ENCODE measurements at regions not wholly inside any gene's neighbourhood (a gene's known extent, or its start where the extent isn't known, plus 50 kb on each side); places are given as distances from the start of the nearest gene placed in this dataset.

GRCh38 chr10:59960751-59961150 lies 54.4 kb upstream of the CCDC6 start:
- no peaks in the 10 kb centered on the region for H3K36me3 ChIP-seq (replicated peaks in 1 of 2; ENCODE audit: control insufficient read depth in 1 of 2, insufficient read depth in 2 of 2, low read length in 1 of 2)
- no peak overlapping the region for H3K4me2 ChIP-seq
- H3K4me3 ChIP-seq (ENCODE audit: low read depth in 2 of 2, low read length in 1 of 2) = no peak overlapping the region
- CTCF ChIA-PET = no interaction called here
- H3F3A ChIP-seq (replicated peaks; ENCODE audit: insufficient read depth) = no peaks in the 10 kb centered on the region
- no peaks in the 10 kb centered on the region for H3K4me1 ChIP-seq (ENCODE audit: control insufficient read depth in 1 of 2, insufficient read depth in 2 of 2, low read depth in 1 of 2, low read length in 1 of 2)
- H3K27ac ChIP-seq (ENCODE audit: low read depth in 2 of 2, low read length in 1 of 2) = no peak overlapping the region
- no peaks in the 10 kb centered on the region for H4K20me1 ChIP-seq (ENCODE audit: insufficient read depth)
- H2AFZ ChIP-seq (ENCODE audit: low read depth) = no peak overlapping the region
- H3K27me3 ChIP-seq (ENCODE audit: insufficient read depth) = no peaks in the 10 kb centered on the region
- no peaks in the 10 kb centered on the region for H3K79me2 ChIP-seq (ENCODE audit: insufficient read depth)
- no peak for DNase-seq
- H3K9ac ChIP-seq = no peak overlapping the region
- TF ChIP-seq TCF12 (IDR thresholded peaks at IDR 0.05) (peak; percentile 42; the same call in 1 of the 2 replicates), USF1 (IDR thresholded peaks at IDR 0.05; ENCODE audit: borderline replicate concordance, low read depth) (no peak), MXI1 (IDR thresholded peaks at IDR 0.05; ENCODE audit: low read depth, low read length) (no peak), USF2 (IDR thresholded peaks at IDR 0.05; ENCODE audit: borderline replicate concordance, low read depth, low read length) (no peak)
- H3K9me2 ChIP-seq = no peaks in the 10 kb centered on the region
- H3K9me3 ChIP-seq = no peaks in the 10 kb centered on the region
- POLR2A ChIA-PET = no interaction called here

GRCh38 chr10:59959504-59960018 lies 53.2 kb upstream of the CCDC6 start:
- no peak for DNase-seq
- no peak overlapping the region for H3K27ac ChIP-seq (ENCODE audit: low read depth in 2 of 2, low read length in 1 of 2)
- no peaks in the 10 kb centered on the region for H3K9me3 ChIP-seq
- no peak overlapping the region for H3K9ac ChIP-seq
- H4K20me1 ChIP-seq (ENCODE audit: insufficient read depth) = no peaks in the 10 kb centered on the region
- no peaks in the 10 kb centered on the region for H3K4me1 ChIP-seq (ENCODE audit: control insufficient read depth in 1 of 2, insufficient read depth in 2 of 2, low read depth in 1 of 2, low read length in 1 of 2)
- H3K9me2 ChIP-seq = no peaks in the 10 kb centered on the region
- H3K36me3 ChIP-seq (replicated peaks in 1 of 2; ENCODE audit: control insufficient read depth in 1 of 2, insufficient read depth in 2 of 2, low read length in 1 of 2) = no peaks in the 10 kb centered on the region
- no peak overlapping the region for H2AFZ ChIP-seq (ENCODE audit: low read depth)
- TF ChIP-seq RXRA (IDR thresholded peaks at IDR 0.05; ENCODE audit: borderline replicate concordance, low read depth) (no peak), GATA2 (CRISPR knock-in tag; IDR thresholded peaks at IDR 0.05) (no peak), YY1 (IDR thresholded peaks at IDR 0.05; ENCODE audit: low read depth) (no peak), RAD21 (IDR thresholded peaks at IDR 0.05; ENCODE audit: low read length) (no peak), GABPA (IDR thresholded peaks at IDR 0.05; ENCODE audit: low read depth) (no peak), ELF1 (IDR thresholded peaks at IDR 0.05) (no peak), EZH2phosphoT487 (IDR thresholded peaks at IDR 0.05; ENCODE audit: borderline replicate concordance, low read depth) (no peak), MXI1 (IDR thresholded peaks at IDR 0.05; ENCODE audit: low read depth, low read length) (no peak), SIN3A (IDR thresholded peaks at IDR 0.05; ENCODE audit: borderline replicate concordance, low read depth, low read length) (no peak), TCF12 (IDR thresholded peaks at IDR 0.05) (no peak), RCOR1 (IDR thresholded peaks at IDR 0.05; ENCODE audit: low read length) (no peak), USF1 (IDR thresholded peaks at IDR 0.05; ENCODE audit: borderline replicate concordance, low read depth) (no peak)
- no peak overlapping the region for H3K4me2 ChIP-seq
- POLR2A ChIA-PET = no interaction called here
- H3K27me3 ChIP-seq (ENCODE audit: insufficient read depth) = no peaks in the 10 kb centered on the region
- CTCF ChIA-PET = no interaction called here
- no peaks in the 10 kb centered on the region for H3K79me2 ChIP-seq (ENCODE audit: insufficient read depth)
- 74% methylated on average over 4 of the region's 4 CpGs for WGBS (ENCODE audit: low lambda C conversion rate)
- H3K4me3 ChIP-seq (ENCODE audit: low read depth in 2 of 2, low read length in 1 of 2) = no peak overlapping the region
- H3F3A ChIP-seq (replicated peaks; ENCODE audit: insufficient read depth) = no peaks in the 10 kb centered on the region

All from SK-N-SH (cell line).